K562 (cell line): ENCODE measurements at regions not wholly inside any gene's neighbourhood (a gene's known extent, or its start where the extent isn't known, plus 50 kb on each side); places are given as distances from the start of the nearest gene placed in this dataset.

Experiments
- ATAC-seq: fragments of 200-7000 bp; cut with Tn5 transposase; 3 replicates; pipeline ENCODE4 v1.9.1; 2020; ENCODE audit warnings: moderate library complexity
- BruUV-seq: library from RNA; stranded (reverse); fragments of 400-500 nt; replicated peaks from 2 replicates; lab custom pipeline; 2021; lab: Mats Ljungman, UMichigan
- CTCF ChIA-PET: fragments of 300-600 bp; formaldehyde crosslinking; extraction: SDS; loops from one replicate; lab custom pipeline; 2021; ENCODE audit warnings: low intra/inter-chr PET ratio; lab: Yijun Ruan, JAX
- POLR2A ChIA-PET: fragments of 300-600, 350-650 bp; sonication (Branson Sonifier 250); formaldehyde crosslinking; extraction: SDS; loops from one replicate; lab custom pipeline; 2021; ENCODE audit warnings: antibody characterized with exemption, inconsistent platforms; lab: Yijun Ruan, JAX
- DNase-seq, 4 experiments: peaks; one replicate each; pipeline versions ENCODE4 v3.0.0 to v3.0.0-alpha.2; 2011 to 2018; ENCODE audit warnings: low spot score in 3 of 4, mixed read lengths in 3 of 4; ENCODE audit errors: extremely low read depth in 1 of 4
- FAIRE-seq: peaks from 2 replicates; lab custom pipeline; 2011; peaks lifted over from hg19 to GRCh38; lab: Jason Lieb, UNC
- H2AFZ ChIP-seq: 2 replicates; pipeline ENCODE4 v1.6.0; 2011; ENCODE audit warnings: low read depth, low read length, control low read depth, inconsistent platforms
- H3K27ac ChIP-seq: fragments of 200-600 bp; 3 replicates; pipeline ENCODE4 v1.8.0; 2011; ENCODE audit warnings: low read depth, mild to moderate bottlenecking, control low read depth, inconsistent platforms, low read length, moderate library complexity, mixed read lengths; ENCODE audit errors: extremely low read depth
- H3K27me3 ChIP-seq, 2 experiments: fragments of 300-600 bp in 1 of 2; 2 replicates in 1 of 2; 3 replicates in 1 of 2; pipeline versions ENCODE4 v1.6.0 to v1.8.0; 2011; ENCODE audit warnings: inconsistent platforms in 2 of 2, low read length in 2 of 2, mild to moderate bottlenecking in 1 of 2, mixed read lengths in 1 of 2, moderate library complexity in 1 of 2; ENCODE audit not compliant: control insufficient read depth in 2 of 2, insufficient read depth in 2 of 2
- H3K36me3 ChIP-seq: fragments of 300-600 bp; 3 replicates; pipeline ENCODE4 v1.8.0; 2011; ENCODE audit warnings: mild to moderate bottlenecking, low read length, inconsistent platforms; ENCODE audit not compliant: control insufficient read depth, insufficient read depth
- H3K4me1 ChIP-seq, 2 experiments: fragments of 200-600 bp in 1 of 2; replicated peaks in 1 of 2; 2 replicates in 1 of 2; 3 replicates in 1 of 2; pipeline versions ENCODE4 v1.5.1 to v1.8.0; 2011; ENCODE audit warnings: inconsistent platforms in 2 of 2, low read length in 2 of 2, mild to moderate bottlenecking in 1 of 2, mixed read lengths in 1 of 2, moderate library complexity in 1 of 2; ENCODE audit not compliant: control insufficient read depth in 2 of 2, insufficient read depth in 2 of 2
- H3K4me2 ChIP-seq: 2 replicates; pipeline ENCODE4 v1.6.1; 2011; ENCODE audit warnings: low read length, control low read depth, inconsistent platforms, mixed read lengths; ENCODE audit not compliant: insufficient read depth
- H3K4me3 ChIP-seq: fragments of 200-600 bp; sonication (generic), shearing (Covaris generic); 2 replicates; pipeline ENCODE4 v1.5.1; 2016; ENCODE audit warnings: control low read depth, inconsistent platforms
- H3K79me2 ChIP-seq: fragments of 200-600 bp; 3 replicates; pipeline ENCODE4 v1.8.0; 2011; ENCODE audit warnings: low read length, inconsistent platforms; ENCODE audit not compliant: control insufficient read depth, insufficient read depth
- H3K9ac ChIP-seq, 2 experiments: 2 replicates each; pipeline versions ENCODE4 v1.6.0 to v1.6.1; 2011; ENCODE audit warnings: low read depth in 2 of 2, low read length in 2 of 2, control low read depth in 1 of 2, inconsistent platforms in 1 of 2, mild to moderate bottlenecking in 1 of 2, mixed read lengths in 1 of 2; ENCODE audit not compliant: insufficient read depth in 1 of 2
- H3K9me1 ChIP-seq: one replicate; pipeline ENCODE4 v1.6.0; 2011; ENCODE audit warnings: inconsistent platforms, mild to moderate bottlenecking, low read length, moderate library complexity; ENCODE audit not compliant: control insufficient read depth, insufficient read depth
- H3K9me3 ChIP-seq: replicated peaks from 2 replicates; pipeline ENCODE4 v1.5.1; 2011; ENCODE audit warnings: low read depth, low read length, inconsistent platforms; ENCODE audit not compliant: control insufficient read depth, insufficient read depth
- H4K20me1 ChIP-seq: replicated peaks from 2 replicates; pipeline ENCODE4 v1.6.1; 2011; ENCODE audit warnings: low read length, inconsistent platforms, mixed read lengths; ENCODE audit not compliant: control insufficient read depth, insufficient read depth
- GTF2E2 ChIP-seq: fragments of 200-800 bp; sonication (Bioruptor generic); IDR thresholded peaks from 2 replicates; pipeline ENCODE4 v1.6.1; 2016; ENCODE audit warnings: missing genetic modification characterization, missing compliant biosample characterization
- ZBTB33 ChIP-seq: sonication (generic); formaldehyde crosslinking; IDR thresholded peaks from 2 replicates; pipeline ENCODE4 v1.8.1; 2023; ENCODE audit warnings: mild to moderate bottlenecking, missing genetic modification reagents
- WGBS: fragments of 100-300 bp; shearing (Covaris generic); methylation state at CpG from one replicate; pipeline ENCODE4 v1.1.6; 2016; ENCODE audit warnings: low coverage, mixed read lengths; ENCODE audit not compliant: insufficient coverage; ENCODE audit errors: missing lambda C conversion rate; 5-methylcytosine and 5-hydroxymethylcytosine counted together
- in situ Hi-C: fragments of 300-500 bp; cut with MboI; formaldehyde crosslinking; loops from 4 replicates; pipeline ENCODE4 v1.15.0; 2018; ENCODE audit warnings: inconsistent platforms, mixed read lengths
- intact Hi-C: fragments of 100-400 bp; cut with micrococcal nuclease; formaldehyde crosslinking; loops from 2 replicates; pipeline ENCODE4 v1.14.2; 2022

GRCh38 chr7:88686468-88687229, 72.9 kb upstream of the ZNF804B start:
- Histone ChIP-seq H3K4me3 (no peak overlapping the region), H3K9ac (no peak overlapping the region), H3K9me3 (no peaks in the 10 kb centered on the region), H2AFZ (peak overlapping the region; percentile 62; the same call in 1 of the 2 replicates), H4K20me1 (no peaks in the 10 kb centered on the region), H3K4me1 (peaks cover 18 to 52% of the 10 kb centered on the region in 2 experiments), H3K9me1 (no peaks in the 10 kb centered on the region), H3K36me3 (no peaks in the 10 kb centered on the region), H3K79me2 (no peaks in the 10 kb centered on the region), H3K27ac (no peak overlapping the region), H3K4me2 (no peak overlapping the region), H3K27me3 (no peaks in the 10 kb centered on the region)
- intact Hi-C loops: loop anchor here (1.0 kb wide), 1 partner anchor 17 kb away; no protein-coding TSS in a partner anchor
- ChIA-PET CTCF (no interaction called here), POLR2A (no interaction called here)
- TF ChIP-seq ZBTB33: peak; percentile 68
- no peak for TF ChIP-seq GTF2E2 (tag)
- in situ Hi-C loops: no loop called here
- DNase-seq (no peak), FAIRE-seq (no peak), ATAC-seq (no peak)
- BruUV-seq: no TSS peak
- WGBS: 64% methylated on average over 24 of the region's 30 CpGs
